MM.1S (cell line): ENCODE measurements at regions not wholly inside any gene's neighbourhood (a gene's known extent, or its start where the extent isn't known, plus 50 kb on each side); places are given as distances from the start of the nearest gene placed in this dataset.
A peak's percentile ranks its signal among the peaks of the same experiment; 100 is the strongest.

Experiments
- DNase-seq: peaks from one replicate; pipeline ENCODE4 v3.0.0-alpha.2; 2015
- H2AFZ ChIP-seq: fragments of 300-600 bp; sonication (generic); 2 replicates; pipeline ENCODE4 v1.6.0; 2016; ENCODE audit warnings: antibody characterized with exemption, low read length
- H3F3A ChIP-seq: fragments of 300-600 bp; sonication (generic); 2 replicates; pipeline ENCODE4 v1.6.1; 2016; ENCODE audit warnings: mild to moderate bottlenecking, antibody characterized with exemption, low read length, moderate library complexity, mixed read lengths; ENCODE audit not compliant: insufficient read depth
- H3K27ac ChIP-seq: fragments of 300-600 bp; sonication (generic); 2 replicates; pipeline ENCODE4 v1.5.1; 2016; ENCODE audit warnings: mild to moderate bottlenecking, low read length
- H3K27me3 ChIP-seq: fragments of 300-600 bp; sonication (generic); replicated peaks from 2 replicates; pipeline ENCODE4 v1.6.0; 2016; ENCODE audit warnings: low read length; ENCODE audit not compliant: insufficient read depth
- H3K36me3 ChIP-seq: fragments of 300-600 bp; sonication (generic); replicated peaks from 2 replicates; pipeline ENCODE4 v1.6.1; 2016; ENCODE audit warnings: mild to moderate bottlenecking, low read length, mixed read lengths; ENCODE audit not compliant: insufficient read depth
- H3K4me1 ChIP-seq: fragments of 300-600 bp; sonication (generic); 2 replicates; pipeline ENCODE4 v1.6.1; 2016; ENCODE audit warnings: low read length, mixed read lengths
- H3K4me2 ChIP-seq: fragments of 300-600 bp; sonication (generic); 2 replicates; pipeline ENCODE4 v1.6.0; 2016; ENCODE audit warnings: low read depth, low read length
- H3K4me3 ChIP-seq: fragments of 300-600 bp; sonication (generic); 2 replicates; pipeline ENCODE4 v1.5.1; 2016; ENCODE audit warnings: low read length, mixed read lengths
- H3K79me2 ChIP-seq: fragments of 300-600 bp; sonication (generic); 2 replicates; pipeline ENCODE4 v1.6.1; 2016; ENCODE audit warnings: mixed run types, low read length, mixed read lengths
- H3K9ac ChIP-seq: fragments of 300-600 bp; sonication (generic); 2 replicates; pipeline ENCODE4 v1.6.1; 2016; ENCODE audit warnings: low read length, mixed read lengths
- H3K9me2 ChIP-seq: fragments of 300-600 bp; sonication (generic); replicated peaks from 2 replicates; pipeline ENCODE4 v1.6.1; 2016; ENCODE audit warnings: mild to moderate bottlenecking, low read length, mixed read lengths; ENCODE audit not compliant: insufficient read depth
- H3K9me3 ChIP-seq: fragments of 300-600 bp; sonication (generic); replicated peaks from 2 replicates; pipeline ENCODE4 v1.6.1; 2016; ENCODE audit warnings: mild to moderate bottlenecking, low read length, mixed read lengths; ENCODE audit not compliant: insufficient read depth
- H4K20me1 ChIP-seq: fragments of 300-600 bp; sonication (generic); 2 replicates; pipeline ENCODE4 v1.6.1; 2016; ENCODE audit warnings: mild to moderate bottlenecking, low read length, moderate library complexity, mixed read lengths; ENCODE audit not compliant: insufficient read depth
- EZH2 ChIP-seq: fragments of 300-600 bp; sonication (generic); optimal IDR thresholded peaks from 2 replicates; pipeline ENCODE3; 2017; ENCODE audit warnings: low read depth, mild to moderate bottlenecking, antibody characterized with exemption, low read length, mixed read lengths
- EZH2phosphoT487 ChIP-seq: fragments of 300-600 bp; sonication (generic); IDR thresholded peaks from 2 replicates; pipeline ENCODE4 v1.6.1; 2018; ENCODE audit warnings: antibody characterized with exemption, low read length
- TF ChIP-seq, protein P1 (sequence below): fragments of 300-600 bp; sonication (generic); IDR thresholded peaks from 2 replicates; pipeline ENCODE4 v1.5.1; 2016; ENCODE audit warnings: antibody characterized with exemption, low read length, mixed read lengths

GRCh38 chr4:8759987-8760386 is 111.7 kb downstream of the HMX1 start:
- H3K79me2 ChIP-seq = no peaks in the 10 kb centered on the region
- H2AFZ ChIP-seq = no peak overlapping the region
- H3K9ac ChIP-seq = no peak overlapping the region
- no peaks in the 10 kb centered on the region for H3K4me1 ChIP-seq
- no peaks in the 10 kb centered on the region for H3K36me3 ChIP-seq
- no peak overlapping the region for H3K27ac ChIP-seq
- no peaks in the 10 kb centered on the region for H3K9me3 ChIP-seq
- peaks cover 88% of the 10 kb centered on the region for H3K27me3 ChIP-seq
- no peaks in the 10 kb centered on the region for H3F3A ChIP-seq
- H3K9me2 ChIP-seq = no peaks in the 10 kb centered on the region
- H3K4me2 ChIP-seq = no peak overlapping the region
- TF ChIP-seq EZH2phosphoT487 = no peak
- TF ChIP-seq EZH2 = no peak
- TF ChIP-seq, protein P1, sequence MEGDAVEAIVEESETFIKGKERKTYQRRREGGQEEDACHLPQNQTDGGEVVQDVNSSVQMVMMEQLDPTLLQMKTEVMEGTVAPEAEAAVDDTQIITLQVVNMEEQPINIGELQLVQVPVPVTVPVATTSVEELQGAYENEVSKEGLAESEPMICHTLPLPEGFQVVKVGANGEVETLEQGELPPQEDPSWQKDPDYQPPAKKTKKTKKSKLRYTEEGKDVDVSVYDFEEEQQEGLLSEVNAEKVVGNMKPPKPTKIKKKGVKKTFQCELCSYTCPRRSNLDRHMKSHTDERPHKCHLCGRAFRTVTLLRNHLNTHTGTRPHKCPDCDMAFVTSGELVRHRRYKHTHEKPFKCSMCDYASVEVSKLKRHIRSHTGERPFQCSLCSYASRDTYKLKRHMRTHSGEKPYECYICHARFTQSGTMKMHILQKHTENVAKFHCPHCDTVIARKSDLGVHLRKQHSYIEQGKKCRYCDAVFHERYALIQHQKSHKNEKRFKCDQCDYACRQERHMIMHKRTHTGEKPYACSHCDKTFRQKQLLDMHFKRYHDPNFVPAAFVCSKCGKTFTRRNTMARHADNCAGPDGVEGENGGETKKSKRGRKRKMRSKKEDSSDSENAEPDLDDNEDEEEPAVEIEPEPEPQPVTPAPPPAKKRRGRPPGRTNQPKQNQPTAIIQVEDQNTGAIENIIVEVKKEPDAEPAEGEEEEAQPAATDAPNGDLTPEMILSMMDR = no peak
- no peak overlapping the region for H3K4me3 ChIP-seq
- DNase-seq = no peak
- H4K20me1 ChIP-seq = no peaks in the 10 kb centered on the region

DNA sequence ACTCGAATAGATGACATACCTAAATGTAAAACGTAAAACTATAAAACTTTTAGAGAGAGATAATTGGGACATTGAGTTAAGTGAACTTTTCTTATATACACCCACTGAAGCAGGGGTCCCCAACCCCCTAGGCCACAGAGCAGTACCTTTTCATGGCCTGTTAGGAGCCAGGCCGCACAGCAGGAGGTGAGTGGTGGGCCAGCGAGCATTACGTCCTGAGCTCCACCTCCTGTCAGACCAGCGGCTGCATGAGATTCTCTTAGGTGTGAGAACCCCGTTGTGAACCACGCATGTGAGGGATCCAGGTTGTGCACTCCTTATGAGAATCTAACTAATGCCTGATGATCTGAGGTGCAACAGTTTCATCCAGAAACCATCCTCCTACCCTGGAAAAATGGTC is 114.8 kb downstream of the HMX1 start:
- H3K9me3 ChIP-seq = no peaks in the 10 kb centered on the region
- H3K4me2 ChIP-seq = no peak overlapping the region
- TF ChIP-seq EZH2 = no peak
- TF ChIP-seq, protein P1 = no peak
- TF ChIP-seq EZH2phosphoT487 = no peak
- H3K9ac ChIP-seq = no peak overlapping the region
- H2AFZ ChIP-seq = no peak overlapping the region
- H3K4me3 ChIP-seq = no peak overlapping the region
- no peak for DNase-seq
- peaks cover 88% of the 10 kb centered on the region for H3K27me3 ChIP-seq
- H3K9me2 ChIP-seq = no peaks in the 10 kb centered on the region
- H4K20me1 ChIP-seq = no peaks in the 10 kb centered on the region
- no peaks in the 10 kb centered on the region for H3K4me1 ChIP-seq
- H3F3A ChIP-seq = no peaks in the 10 kb centered on the region
- H3K27ac ChIP-seq = no peak overlapping the region
- H3K79me2 ChIP-seq = no peaks in the 10 kb centered on the region
- H3K36me3 ChIP-seq = no peaks in the 10 kb centered on the region

DNA sequence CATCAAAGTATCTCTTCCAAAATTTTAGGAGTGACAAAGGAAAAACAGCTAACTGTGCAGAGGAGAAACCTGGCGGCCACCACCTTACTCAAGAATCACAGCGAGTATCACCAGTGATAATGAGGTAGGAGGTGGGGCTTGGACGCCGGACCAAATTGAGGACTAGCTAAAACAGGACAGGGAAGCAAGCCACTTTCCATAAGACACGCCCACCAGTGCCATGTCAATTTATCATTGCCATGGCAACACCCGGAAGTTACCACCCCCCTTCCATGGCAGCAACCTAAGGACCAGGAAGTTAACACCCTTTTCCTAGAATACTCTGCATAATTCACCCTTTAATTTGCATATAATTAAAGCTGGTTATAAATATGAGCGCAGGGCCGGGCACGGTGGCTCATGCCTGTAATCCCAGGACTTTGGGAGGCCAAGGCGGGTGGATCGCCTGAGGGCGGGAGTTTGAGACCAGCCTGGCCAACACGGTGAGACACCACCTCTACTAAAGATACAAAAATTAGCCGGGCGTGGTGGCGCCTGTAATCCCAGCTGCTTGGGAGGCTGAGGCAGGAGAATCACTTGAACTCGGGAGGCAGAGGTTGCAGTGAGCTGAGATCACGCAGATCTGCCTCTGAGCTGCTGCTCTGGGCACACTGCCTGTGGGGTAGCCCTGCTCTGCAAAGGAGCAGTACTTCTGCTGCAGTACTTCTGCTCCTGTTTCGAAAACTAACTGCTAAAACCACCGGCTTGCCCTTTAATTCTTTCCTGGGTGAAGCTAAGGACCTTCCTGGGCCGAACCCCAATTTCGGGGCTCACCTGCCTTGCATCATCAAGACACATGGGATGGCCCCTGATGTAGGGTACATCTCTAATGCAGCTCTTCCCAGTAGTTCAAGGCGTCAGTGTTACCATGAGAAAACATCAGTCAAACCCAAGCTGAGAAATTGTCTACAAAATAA is 116.7 kb downstream of the HMX1 start:
- Histone ChIP-seq H3F3A (no peaks in the 10 kb centered on the region), H3K27ac (no peak overlapping the region), H2AFZ (no peak overlapping the region), H3K79me2 (no peaks in the 10 kb centered on the region), H3K27me3 (peaks cover 88% of the 10 kb centered on the region), H3K9ac (no peak overlapping the region), H4K20me1 (no peaks in the 10 kb centered on the region), H3K9me2 (no peaks in the 10 kb centered on the region), H3K4me1 (no peaks in the 10 kb centered on the region), H3K36me3 (no peaks in the 10 kb centered on the region), H3K9me3 (no peaks in the 10 kb centered on the region), H3K4me2 (no peak overlapping the region), H3K4me3 (no peak overlapping the region)
- no peak for DNase-seq
- TF ChIP-seq EZH2 (peak; percentile 71), EZH2phosphoT487 (0 out of 2 replicates have a peak, but pooled peaks have one; percentile 60)
- TF ChIP-seq, protein P1 = no peak
